ENCODE measurements at regions not wholly inside any gene's neighbourhood (a gene's known extent, or its start where the extent isn't known, plus 50 kb on each side); places are given as distances from the start of the nearest gene placed in this dataset.

DNA sequence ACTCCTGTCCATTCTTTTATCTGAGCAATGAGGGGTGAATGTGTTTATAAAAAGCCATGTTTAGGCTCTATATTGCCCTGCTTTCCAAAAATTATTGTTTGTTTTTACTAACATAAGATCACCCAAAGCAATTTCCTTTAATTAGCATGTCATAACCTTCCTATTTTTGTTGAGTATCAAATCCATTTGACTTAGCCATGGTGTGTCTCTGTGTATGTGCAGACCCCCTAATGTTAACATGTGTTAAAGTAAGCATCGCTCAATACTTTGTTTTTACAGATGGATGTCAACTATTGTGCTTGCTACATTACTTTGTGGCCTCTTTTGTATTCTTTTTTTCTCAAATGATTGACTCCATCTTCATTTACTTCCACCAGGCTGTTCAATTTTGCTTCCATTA lies 585.4 kb downstream of the USP25 start:
- in situ Hi-C loops (cut with HindIII; ENCODE audit: low sequenced_read_pairs): no loop called here
- DNase-seq (ENCODE audit: low read depth): no peak
- no peak overlapping the region for H3K4me3 ChIP-seq (ENCODE audit: low read depth, low read length)
- TF ChIP-seq, protein P1, sequence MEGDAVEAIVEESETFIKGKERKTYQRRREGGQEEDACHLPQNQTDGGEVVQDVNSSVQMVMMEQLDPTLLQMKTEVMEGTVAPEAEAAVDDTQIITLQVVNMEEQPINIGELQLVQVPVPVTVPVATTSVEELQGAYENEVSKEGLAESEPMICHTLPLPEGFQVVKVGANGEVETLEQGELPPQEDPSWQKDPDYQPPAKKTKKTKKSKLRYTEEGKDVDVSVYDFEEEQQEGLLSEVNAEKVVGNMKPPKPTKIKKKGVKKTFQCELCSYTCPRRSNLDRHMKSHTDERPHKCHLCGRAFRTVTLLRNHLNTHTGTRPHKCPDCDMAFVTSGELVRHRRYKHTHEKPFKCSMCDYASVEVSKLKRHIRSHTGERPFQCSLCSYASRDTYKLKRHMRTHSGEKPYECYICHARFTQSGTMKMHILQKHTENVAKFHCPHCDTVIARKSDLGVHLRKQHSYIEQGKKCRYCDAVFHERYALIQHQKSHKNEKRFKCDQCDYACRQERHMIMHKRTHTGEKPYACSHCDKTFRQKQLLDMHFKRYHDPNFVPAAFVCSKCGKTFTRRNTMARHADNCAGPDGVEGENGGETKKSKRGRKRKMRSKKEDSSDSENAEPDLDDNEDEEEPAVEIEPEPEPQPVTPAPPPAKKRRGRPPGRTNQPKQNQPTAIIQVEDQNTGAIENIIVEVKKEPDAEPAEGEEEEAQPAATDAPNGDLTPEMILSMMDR (IDR thresholded peaks at IDR 0.05; ENCODE audit: low read depth, low read length, missing control alignments): no peak

DNA sequence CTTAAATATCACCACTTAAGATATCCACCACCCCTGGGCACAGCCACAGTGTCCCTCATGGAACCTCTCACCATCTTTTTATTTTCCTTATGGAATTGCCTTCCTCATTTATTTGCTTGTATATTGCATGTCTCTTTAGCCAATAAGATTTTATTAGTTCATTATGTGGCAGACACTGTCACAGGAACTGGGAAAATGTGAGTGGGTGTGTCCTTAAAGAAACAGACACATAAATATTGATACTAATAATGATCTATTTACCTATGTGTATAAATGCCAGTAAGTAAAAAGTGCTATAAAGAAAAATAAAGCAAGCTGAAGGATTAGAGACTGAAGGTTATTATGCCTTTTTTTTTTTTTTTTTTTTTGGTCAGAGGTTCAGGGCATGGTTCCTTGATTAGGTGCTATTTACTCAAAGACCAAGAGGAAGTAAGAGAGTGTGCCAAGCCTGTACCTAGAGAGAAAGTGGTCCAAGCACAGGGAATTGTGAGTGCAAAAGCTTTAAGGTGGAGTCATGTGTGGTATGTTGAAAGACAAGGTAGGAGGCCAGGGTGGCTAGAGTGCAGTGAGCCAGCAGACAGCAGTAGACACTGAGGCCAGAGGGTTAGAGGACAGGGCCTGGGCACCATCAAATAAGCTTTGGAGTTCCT lies 589.0 kb downstream of the USP25 start:
- in situ Hi-C loops (cut with HindIII; ENCODE audit: low sequenced_read_pairs): no loop called here
- no peak for DNase-seq (ENCODE audit: low read depth)
- H3K4me3 ChIP-seq (ENCODE audit: low read depth, low read length): no peak overlapping the region
- TF ChIP-seq, protein P1 (IDR thresholded peaks at IDR 0.05; ENCODE audit: low read depth, low read length, missing control alignments): no peak

DNA sequence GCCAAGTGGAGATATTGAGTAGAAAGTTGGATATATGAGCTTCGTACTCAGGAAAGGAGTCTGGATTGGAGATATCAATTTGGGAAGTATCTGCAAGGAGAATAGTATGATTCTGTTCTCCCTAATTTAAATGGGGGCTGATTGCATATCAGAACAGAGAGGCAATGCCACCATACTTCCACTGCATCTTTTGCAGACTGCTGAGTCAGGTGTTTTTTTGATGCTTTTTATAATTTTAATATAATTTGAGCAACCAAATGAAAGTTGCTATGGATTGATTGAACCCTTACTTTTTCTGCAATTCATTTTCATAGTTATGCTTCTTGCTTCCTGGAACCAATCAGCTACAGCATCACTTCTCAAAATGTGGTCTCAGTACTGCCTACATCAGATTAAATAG lies 590.3 kb downstream of the USP25 start:
- DNase-seq (ENCODE audit: low read depth): no peak
- no peak overlapping the region for H3K4me3 ChIP-seq (ENCODE audit: low read depth, low read length)
- in situ Hi-C loops (cut with HindIII; ENCODE audit: low sequenced_read_pairs): no loop called here
- TF ChIP-seq, protein P1 (IDR thresholded peaks at IDR 0.05; ENCODE audit: low read depth, low read length, missing control alignments): no peak

DNA sequence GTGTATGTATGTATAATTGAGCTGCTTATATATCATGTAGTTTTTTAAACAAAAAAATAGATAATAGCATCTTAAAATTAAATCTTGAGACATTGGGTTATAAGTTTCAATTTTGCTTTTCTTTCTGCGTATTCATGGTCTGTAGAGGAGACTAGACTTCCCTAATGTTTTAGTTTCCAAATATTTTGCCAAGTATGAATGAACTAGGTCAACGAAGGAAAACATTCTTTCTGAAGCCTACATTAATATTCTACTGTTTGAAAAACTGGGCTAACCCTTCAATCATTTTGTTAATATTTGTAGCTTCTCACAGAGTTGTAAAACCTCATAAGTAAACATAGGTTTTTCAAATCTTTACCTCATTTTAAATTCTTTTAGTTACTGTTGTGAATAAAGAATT lies 592.7 kb downstream of the USP25 start:
- no peak overlapping the region for H3K4me3 ChIP-seq (ENCODE audit: low read depth, low read length)
- in situ Hi-C loops (cut with HindIII; ENCODE audit: low sequenced_read_pairs): no loop called here
- no peak for DNase-seq (ENCODE audit: low read depth)
- TF ChIP-seq, protein P1 (IDR thresholded peaks at IDR 0.05; ENCODE audit: low read depth, low read length, missing control alignments): no peak

DNA sequence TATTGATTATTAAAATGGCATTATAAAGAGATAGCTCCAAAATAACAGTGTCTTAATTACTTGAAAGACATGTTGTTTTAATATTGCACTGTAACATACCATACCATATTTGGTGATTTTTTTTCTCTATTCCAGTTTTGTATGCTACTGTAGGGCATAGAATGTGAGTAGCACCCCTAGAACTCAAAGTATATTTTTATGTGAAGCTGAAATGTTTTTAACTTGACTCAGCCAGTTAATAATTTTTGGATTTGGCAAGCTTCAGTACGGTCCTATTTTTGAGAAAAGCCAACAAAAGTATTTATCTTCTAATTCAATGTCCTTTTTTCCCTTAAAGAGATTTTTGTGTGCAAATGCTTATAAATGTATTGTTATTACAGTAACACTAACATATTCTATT lies 593.8 kb downstream of the USP25 start:
- in situ Hi-C loops (cut with HindIII; ENCODE audit: low sequenced_read_pairs): no loop called here
- DNase-seq (ENCODE audit: low read depth): no peak
- H3K4me3 ChIP-seq (ENCODE audit: low read depth, low read length): no peak overlapping the region
- TF ChIP-seq, protein P1 (IDR thresholded peaks at IDR 0.05; ENCODE audit: low read depth, low read length, missing control alignments): no peak

DNA sequence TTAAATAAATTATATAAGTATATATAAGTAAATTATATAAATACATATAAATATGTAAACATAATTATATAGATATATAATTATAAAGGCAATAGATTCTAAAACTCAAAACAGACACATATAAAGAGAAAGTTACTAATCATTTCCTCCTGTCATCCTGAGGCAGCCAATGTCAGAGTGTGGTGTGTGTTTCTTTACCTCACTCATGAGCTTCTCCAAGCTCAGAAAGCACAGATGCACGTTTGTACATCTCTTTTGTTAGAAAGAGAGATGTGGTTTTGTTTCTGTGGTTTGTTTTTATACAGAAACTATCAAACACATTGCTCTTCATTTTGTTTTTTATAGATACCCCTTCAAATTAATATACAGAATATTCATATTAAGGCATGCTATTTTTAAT lies 594.8 kb downstream of the USP25 start:
- TF ChIP-seq, protein P1 (IDR thresholded peaks at IDR 0.05; ENCODE audit: low read depth, low read length, missing control alignments): no peak
- no peak overlapping the region for H3K4me3 ChIP-seq (ENCODE audit: low read depth, low read length)
- in situ Hi-C loops (cut with HindIII; ENCODE audit: low sequenced_read_pairs): no loop called here
- no peak for DNase-seq (ENCODE audit: low read depth)

Data from astrocyte of the cerebellum (primary cell).